Thyroid gland (tissue), 4 donors: ENCODE measurements at regions not wholly inside any gene's neighbourhood (a gene's known extent, or its start where the extent isn't known, plus 50 kb on each side); places are given as distances from the start of the nearest gene placed in this dataset.
"Not testable (repeated sequence)": the region's sequence is repeated elsewhere in the genome, so short reads cannot be mapped to it uniquely, and the experiment has no call there.

Experiments used
- CTCF ChIP-seq, 6 experiments: fragments of 200-600 bp in 3 of 6; fragments of 450-650 bp in 3 of 6; sonication (generic) in 3 of 6; IDR thresholded peaks; one replicate each; pipeline ENCODE4 v1.5.1; 2016 to 2019; ENCODE audit warnings: antibody characterized with exemption in 6 of 6, mild to moderate bottlenecking in 2 of 6, inconsistent platforms in 1 of 6, moderate library complexity in 1 of 6
- POLR2A ChIP-seq, 2 donors: fragments of 450-650 bp; IDR thresholded peaks; one replicate each; pipeline ENCODE4 v1.6.1; 2017; ENCODE audit warnings: antibody characterized with exemption in 2 of 2, mild to moderate bottlenecking in 2 of 2, moderate library complexity in 1 of 2

- TF ChIP-seq CTCF, POLR2A (IDR thresholded peaks at IDR 0.05): not testable (repeated sequence)
These were observed 220.0 kb downstream of the KCNJ2 start for GRCh38 chr17:70389232-70389757.
